Stimulated activated CD8-positive, alpha-beta memory T cell treated with anti-CD3 and anti-CD28 coated beads, Interleukin-7, amount 100 ng/mL, for 48 hours (primary cell): ENCODE measurements at regions not wholly inside any gene's neighbourhood (a gene's known extent, or its start where the extent isn't known, plus 50 kb on each side); places are given as distances from the start of the nearest gene placed in this dataset.

Experiments used
- DNase-seq, 2 donors: peaks; one replicate each; pipeline ENCODE4 v3.0.0-alpha.2; 2020; ENCODE audit warnings: low read depth in 1 of 2; ENCODE audit errors: extremely low read depth in 1 of 2

DNA sequence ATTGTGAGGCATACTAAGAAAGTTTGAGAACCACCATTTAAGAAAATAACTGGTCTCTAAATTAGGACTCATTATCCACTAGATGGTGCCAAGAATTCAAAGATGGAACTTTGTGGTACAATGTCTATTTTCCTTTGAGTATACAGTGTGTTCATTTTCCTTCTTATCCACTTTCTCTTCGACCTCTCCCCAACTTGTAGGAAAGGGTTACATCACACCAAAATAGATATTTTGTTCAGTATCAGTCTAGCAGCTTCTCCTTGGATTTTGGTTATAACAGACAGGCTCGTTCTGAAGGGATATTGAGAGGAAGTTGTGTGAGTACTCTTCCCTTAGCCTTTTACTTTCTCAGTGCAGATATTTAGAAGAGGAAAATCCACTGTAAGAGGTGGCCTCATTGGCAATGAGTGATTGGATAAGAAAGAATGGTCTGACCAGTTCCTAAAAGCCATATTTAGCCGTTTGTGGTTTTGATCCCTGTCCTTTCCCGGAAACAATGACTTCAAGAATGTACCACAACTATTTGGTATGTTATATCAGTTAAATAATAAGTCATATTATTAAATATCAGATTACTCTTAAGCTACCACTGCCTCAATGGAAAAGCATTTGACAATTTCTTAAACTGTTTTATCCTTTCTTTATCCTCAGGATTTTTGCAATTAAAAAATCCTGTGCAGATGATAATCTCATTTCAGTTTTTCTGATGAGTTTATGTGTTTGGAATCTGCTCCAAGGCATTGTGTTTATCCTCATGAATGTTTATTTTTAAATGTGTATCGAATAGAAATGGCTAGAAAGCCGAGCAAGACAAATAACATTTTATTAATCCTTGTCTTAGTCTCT is 69.0 kb upstream of the GRAMD2B start:
- DNase-seq = no peak

DNA sequence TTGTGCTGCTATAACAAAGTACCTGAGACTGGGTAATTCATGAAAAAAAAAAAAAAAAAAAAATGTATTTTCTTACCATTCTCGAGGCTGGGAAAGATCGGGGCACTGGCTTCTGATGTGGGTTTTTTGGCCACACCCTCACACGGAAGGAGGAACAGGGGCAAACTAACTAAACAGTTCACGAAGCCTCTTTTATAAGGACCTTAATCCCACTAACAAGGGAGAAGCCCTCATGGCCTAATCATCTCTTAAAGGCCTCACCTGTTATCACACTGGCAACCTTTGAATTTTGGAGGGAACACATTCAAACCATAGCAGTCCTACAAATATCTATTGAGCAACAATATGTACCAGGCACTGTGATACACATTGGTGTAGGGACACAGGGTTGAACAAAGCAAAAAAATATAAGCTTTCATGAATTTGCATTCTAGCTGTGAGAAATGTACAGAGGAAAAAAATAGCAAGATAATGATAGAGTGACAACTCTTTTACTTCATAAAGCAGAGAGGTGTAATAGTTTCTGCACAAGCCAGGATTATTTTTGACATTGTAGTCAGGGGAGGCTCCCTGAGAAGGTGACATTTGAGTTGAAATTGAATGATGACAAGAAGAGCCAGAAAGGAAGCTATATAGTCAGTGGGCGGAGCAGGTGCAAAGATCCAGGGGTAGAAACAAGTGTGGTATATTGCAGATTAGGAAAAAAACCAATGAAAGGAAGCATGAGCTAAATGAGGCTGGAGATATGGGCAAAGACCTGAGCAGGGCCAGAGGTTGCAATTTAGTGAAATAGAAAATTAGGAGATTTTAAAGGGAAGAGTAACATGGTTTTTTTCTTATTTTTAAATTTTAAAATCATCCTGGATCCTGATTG is 68.1 kb upstream of the GRAMD2B start:
- no peak for DNase-seq

DNA sequence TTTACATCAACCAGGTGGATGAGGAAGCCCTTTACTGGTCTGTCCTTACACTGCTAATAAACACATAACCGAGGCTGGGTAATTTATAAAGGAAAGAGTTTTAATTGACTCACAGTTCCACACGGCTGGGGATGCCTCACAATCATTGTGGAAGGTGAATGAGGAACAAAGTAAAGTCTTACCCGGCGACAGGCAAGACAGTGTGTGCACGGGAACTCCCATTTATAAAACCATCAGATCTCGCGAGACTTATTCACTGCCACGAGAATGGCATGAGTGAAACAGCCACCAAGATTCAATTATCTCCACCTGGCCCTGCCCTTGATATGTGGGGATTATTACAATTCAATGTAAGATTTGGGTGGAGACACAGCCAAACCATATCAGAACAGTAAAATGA is 67.3 kb upstream of the GRAMD2B start:
- no peak for DNase-seq

DNA sequence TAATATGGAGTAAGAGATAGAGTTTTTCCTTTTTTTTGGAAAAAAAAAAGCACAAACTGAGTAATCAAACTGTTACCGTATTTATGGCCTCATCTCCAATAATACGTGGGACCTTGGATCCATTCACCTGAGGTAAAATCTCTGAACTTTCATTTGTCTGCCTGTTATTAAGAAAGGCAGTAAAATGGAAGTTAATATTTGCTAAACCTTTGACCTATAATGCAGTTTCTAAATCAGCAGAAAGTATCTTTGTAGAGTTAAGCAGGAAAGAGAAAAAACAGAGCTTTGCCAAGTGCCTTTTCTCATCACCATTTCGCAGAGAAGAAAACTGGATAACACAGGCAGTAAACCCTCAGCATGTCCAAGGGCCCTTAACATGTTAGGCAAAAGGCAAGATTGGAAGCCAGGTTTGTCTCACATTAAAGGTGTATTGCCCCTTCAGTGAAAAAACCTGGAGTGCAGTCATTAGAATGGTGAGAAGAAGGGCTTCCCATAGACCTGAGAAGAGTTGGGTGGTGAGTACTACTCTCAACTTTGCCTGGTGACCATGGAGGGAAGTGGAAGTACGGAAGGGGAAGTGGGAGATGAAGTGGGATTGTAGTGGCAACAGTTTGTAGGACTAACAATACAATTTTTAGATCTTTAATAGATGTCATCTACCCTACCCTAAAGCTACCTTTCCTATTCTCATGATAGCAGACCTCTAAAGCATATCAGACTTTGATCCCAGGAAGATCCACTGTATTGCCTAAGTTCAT is 65.4 kb upstream of the GRAMD2B start:
- no peak for DNase-seq

DNA sequence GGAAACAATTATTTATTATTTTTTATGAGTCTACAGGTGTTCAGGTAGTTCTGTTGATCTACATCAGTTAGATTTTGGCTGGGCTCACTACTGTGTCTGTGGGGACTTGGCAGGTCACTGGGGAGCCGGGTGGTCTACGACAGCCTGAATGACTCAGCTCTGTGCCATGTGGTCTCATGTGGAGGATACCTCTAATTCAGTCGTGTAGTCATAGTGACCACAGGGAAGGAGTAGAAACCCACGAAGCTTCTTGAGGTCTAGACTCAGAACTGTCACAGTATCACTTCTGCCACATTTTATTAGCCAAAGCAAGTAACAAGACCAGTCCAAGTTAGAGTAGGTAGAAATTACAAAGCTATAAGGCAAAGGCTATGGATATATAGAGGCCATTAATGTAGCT is 64.7 kb upstream of the GRAMD2B start:
- DNase-seq = no peak

DNA sequence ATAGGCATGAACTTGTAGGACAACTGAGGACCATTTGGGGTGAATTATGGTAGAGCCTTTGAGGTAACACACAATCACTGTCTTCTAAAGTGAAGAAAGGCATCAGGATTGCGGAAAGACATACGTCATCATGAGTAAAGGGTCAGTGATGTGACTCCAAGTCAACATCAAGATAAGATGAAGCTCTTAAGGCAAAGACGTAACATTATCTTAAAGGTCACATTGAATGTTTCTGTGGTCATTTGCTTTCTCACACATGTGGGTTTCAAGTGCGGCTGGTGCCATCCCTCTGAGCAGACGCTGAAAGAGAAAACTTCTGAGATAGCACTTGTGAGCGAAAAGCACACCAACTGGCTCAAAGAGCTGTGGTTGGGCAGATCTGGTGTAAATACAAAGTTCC is 63.3 kb upstream of the GRAMD2B start:
- no peak for DNase-seq

DNA sequence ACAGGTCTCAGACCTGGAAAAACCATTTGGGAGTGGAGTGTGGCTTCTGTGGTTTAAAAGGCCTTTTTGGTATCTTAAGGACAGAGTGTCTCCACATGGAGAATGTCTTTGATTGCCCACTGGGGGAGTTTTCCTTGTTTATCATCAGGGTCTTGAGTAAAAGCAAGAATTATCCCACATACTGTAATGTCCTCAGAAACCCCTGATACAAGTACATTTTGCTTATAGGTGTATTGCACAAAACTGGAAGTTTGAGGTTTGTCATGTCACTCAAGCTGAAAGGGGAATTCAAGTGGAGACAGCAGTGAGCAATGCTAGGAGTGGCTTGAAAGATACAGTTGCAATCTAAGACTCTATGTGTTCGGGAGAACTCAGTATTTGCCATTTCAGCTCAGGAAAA is 62.7 kb upstream of the GRAMD2B start:
- no peak for DNase-seq

DNA sequence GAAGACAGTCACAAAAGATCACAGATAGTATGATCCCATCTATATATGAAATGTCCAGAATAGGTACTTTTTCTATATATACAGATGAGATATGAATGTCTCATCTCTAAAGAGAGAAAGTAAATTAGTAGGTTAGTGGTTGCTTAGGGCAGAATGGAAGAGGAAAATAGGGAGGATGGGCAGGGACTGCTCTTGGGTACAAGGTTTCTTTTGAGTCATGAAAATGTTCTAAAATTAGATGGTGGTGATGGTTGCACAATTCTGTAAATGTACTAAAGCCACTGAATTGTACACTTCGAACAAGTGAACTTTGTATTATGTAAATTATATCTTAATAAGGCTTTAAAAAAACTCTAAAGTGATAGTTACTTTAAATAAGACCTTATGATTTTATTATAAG is 59.6 kb upstream of the GRAMD2B start:
- DNase-seq = no peak

DNA sequence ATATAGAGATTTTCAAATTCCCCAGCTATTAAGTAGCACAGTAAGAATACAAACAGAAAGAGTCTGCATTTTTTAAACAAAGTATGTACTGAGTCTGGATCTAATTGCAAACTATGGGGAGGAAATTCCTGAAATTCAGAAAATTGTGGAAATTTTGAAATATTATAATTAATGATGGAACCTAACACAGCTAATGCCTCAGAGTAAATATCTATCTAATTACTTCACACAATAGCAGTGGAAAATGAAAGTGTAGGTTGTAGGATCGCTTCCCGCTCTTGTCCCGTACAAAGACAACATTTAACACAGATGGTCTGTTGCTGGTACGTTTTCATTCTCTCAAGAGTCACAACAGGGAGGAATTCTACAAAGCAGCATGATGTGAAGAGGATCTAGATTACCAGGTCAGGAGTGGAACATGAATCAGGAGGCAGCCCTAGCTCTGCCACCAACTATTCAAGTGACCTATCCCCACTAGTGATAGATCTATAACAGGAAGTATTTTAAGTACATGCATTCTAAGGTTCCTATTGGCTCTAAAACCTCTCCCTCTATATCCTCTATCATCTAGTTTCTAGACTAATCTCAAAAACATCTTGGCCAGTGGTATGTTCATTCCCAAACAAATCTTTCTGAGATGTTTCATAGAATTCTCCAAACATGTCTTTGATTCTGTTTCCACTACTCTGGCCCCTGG is 58.9 kb upstream of the GRAMD2B start:
- no peak for DNase-seq

DNA sequence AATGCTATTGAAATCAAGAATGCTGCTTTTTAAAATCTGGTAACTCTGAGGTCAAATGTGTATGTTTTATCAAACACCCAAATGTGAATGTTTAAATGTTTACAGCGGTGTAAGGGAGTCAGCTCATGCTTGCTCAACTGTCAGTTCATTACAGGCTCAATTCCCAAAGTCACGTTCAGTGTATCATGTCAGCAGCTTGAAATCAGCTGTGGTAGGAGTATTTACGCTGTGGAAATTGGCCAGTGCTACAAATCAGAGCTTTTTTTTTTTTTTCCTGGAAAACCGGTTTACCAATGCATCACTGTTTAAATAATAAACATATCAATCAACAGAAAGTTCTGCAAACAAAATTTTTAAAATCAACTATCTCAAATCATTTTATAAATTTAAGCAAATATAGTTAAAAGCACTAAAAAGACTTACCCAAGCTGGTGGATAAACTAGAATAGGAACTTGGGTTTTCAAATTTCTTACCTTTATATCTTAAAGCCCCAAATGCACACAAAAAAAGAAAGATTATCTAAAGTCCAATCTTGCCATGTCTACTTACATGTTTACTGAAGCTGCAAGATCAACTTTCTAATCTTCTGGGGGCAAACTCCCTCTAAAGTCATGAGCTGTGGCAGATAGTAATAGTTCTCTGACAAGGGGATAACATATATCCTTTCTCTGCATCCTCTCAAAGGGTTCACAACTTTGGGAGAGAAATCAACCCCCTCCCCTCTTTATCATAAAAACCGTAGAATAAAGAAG is 57.6 kb upstream of the GRAMD2B start:
- DNase-seq = no peak

DNA sequence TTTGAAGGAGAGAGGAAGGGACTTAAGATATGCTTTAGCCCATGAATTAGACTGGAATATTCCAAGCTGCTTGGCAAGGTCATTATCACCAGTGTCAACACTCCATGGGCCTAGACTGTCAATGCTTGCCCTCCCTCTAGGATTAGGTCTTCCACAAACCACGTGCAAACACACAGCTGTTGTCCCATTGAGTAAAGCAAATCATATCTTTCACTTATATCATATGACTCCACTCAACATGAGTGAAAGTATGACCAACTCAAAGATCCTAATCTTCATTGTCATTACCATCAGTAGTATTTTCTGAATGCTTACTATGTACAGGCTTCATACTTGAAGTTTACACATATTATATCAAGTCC is 57.0 kb upstream of the GRAMD2B start:
- no peak for DNase-seq

DNA sequence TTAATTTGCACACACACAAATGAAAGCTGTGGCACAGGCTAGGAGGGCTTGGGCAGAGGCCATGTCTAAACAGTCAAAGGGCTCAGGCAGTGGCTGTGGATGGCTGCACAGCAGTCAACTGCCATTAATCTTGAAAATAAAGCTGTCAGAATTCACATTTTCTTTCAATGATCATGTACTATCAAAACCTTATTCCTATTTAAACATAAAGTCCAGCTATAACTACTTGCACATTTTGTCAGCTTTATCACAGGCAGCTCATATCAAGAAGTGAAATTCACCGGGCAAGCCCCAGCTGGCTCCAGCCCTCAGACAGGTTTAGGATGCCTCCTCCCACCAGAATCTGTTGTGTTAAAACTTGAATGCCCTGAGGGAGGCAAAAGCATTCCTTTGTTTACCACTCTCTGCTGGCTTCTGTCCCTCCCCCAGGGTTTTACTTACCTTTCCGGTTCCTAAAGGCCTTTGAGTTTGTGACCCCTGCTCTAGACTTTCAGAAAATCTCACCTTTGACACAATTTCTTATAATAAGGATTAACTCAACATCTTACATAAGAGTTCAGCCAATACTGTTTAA is 54.9 kb upstream of the GRAMD2B start:
- no peak for DNase-seq

DNA sequence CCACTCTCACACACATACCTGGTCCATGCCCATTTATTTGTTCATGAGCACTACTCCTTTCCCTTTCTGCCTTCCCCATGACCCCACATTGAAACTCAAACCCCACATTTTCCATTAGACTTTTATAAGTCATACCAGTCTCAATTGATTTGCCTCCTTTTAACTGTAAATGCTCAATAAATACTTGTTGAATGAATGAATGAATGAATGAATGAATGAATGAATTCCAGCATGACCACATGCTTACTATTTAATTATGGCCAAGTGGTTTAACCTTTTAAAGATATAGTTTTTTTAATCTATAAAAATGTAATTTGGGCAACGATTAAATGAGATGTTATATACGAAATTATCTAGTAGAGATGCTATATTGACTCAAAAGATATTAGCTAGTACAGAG is 54.1 kb upstream of the GRAMD2B start:
- DNase-seq = no peak

DNA sequence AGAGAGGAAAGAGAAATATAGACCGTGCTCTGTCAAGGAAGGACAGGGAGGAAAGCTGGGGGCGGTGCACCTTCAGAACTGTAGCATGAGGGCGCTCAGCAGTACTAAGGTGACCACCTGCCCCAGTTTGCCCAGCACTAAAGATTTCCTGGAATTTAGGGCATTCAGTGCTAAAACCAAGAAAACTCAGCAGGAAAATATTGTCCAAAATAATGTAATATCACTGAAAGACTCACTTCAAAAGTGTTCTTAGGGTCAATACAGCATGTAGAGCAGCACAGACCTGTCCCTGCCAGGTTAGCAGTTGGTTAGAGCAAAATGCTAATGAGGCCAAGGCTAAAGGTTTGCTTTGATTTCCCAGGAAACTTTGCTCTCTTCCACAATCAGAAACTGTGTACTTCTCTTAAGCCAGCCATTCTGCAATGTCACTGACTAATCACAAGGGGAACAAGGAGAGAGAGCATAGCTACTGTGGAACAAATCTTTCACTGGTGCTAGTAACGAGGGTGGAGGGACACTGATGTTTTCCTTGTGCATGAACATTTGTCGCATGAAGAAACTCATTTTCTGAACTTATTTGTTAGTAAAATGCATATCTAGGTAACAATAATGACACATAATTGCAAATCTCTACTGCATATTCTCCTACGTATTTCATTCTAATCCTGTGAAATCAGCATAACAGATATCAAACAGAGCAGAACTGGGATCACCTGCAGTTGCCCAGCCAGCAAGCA is 53.0 kb upstream of the GRAMD2B start:
- no peak for DNase-seq

DNA sequence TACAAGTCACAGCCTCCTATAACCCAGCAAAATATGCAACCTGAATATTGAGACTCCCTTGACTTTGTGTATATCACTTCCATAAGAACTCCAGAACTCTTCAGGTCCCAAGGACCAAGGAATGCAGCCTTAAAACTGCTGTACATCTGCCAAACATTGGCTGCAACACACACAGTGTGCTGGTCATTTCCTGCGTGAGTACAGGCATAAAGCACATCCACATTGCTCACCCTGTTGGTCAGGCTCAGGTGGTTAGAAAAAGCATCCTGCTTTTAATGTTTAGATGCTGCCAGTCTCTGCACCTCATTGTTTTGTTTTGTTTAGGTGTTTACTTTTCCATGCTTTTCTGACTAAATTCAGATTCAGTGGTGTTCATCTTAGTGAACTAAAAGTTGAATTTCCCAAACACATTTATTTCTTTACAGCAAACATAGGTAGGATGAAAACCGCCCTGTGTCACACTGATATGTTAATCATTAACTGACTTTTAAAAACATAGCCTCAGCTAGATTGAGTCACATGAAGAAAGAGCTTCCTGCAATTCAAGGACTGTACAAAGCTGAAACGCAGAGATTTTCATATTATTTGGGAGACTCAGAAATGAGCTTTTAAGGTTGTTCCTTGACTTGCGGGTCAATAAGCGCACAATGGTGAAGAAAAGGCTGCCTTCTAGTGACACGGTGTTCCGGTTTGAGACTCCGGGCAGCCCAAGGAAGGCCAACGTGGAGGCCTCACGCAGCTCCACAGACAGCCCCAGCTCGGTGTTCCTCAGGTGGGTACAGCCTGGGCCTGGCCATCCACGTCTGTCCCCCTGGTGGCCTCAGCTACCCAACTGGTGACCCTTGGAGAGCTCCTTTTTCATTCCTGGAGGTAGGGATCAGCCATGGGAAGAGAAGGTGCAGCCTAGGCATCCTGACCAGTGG is 52.2 kb upstream of the GRAMD2B start:
- DNase-seq = no peak

DNA sequence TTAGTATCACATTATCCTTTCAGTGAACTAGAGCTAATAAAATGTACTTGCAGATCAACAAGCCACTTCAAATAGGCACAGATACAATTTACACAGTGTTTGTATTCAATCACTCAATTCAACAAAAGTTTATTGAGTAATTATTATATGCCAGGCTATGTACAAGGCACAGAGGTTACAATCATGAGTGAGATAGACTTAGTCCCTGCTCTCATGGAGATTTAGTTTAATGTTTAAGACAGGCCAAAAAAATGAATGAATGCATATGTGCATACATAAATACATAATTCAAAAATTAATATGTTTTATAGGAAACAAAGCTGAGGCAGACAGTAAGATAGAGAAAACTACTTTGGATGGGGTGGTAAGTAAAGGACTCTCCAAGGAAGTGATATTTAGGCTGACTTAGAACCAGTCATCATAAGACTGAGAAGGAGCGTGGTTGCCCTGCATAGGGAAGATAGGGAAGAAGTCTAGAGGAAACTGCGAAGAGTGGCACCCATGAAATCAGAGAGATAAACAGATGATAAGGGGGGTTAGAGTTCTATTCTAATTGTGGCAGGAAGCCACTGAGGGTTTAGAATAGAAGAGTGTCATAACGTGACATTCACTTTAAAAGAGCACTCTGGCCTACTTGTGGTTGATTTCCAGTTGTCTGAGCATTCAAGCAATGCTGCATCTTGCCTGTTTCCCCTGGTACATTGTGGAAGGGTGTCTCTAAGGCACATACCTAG is 49.7 kb upstream of the GRAMD2B start:
- no peak for DNase-seq
